GM10248 (cell line): ENCODE measurements at regions not wholly inside any gene's neighbourhood (a gene's known extent, or its start where the extent isn't known, plus 50 kb on each side); places are given as distances from the start of the nearest gene placed in this dataset.

ENCODE experiments used
- CTCF ChIA-PET: fragments of 300-600 bp; sonication (Branson Sonifier 250); formaldehyde crosslinking; extraction: SDS; loops from one replicate; lab custom pipeline; 2021; ENCODE audit warnings: antibody characterized with exemption; lab: Yijun Ruan, JAX
- POLR2A ChIA-PET: fragments of 350-650 bp; sonication (Branson Sonifier 250); formaldehyde crosslinking; extraction: SDS; loops from one replicate; lab custom pipeline; 2020; ENCODE audit warnings: antibody characterized with exemption; lab: Yijun Ruan, JAX
- DNase-seq: peaks from one replicate; pipeline ENCODE4 v3.0.0; 2012; ENCODE audit errors: extremely low spot score
- CTCF ChIP-seq: IDR thresholded peaks from 2 replicates; pipeline ENCODE4 v1.5.1; 2012; ENCODE audit warnings: mild to moderate bottlenecking, low read depth; ENCODE audit errors: extremely low read depth, missing control alignments, control extremely low read depth

GRCh38 chr2:128444121-128444771 is 125.6 kb upstream of the HS6ST1 start:
- POLR2A ChIA-PET, result no interaction called here
- CTCF ChIA-PET, result no interaction called here
- TF ChIP-seq CTCF, result no peak
- DNase-seq, result no peak

- no peak for TF ChIP-seq CTCF
- ChIA-PET POLR2A (no interaction called here), CTCF (interaction anchor here (1.3 kb wide), 1 partner anchor 18 kb away, joined by 3 read pairs; no protein-coding TSS in a partner anchor)
- DNase-seq, result no peak
Observed at GRCh38 chr2:128444816-128445522, 126.3 kb upstream of the HS6ST1 start.

- POLR2A ChIA-PET, result interaction anchor here (0.6 kb wide), 1 partner anchor 262 kb away, joined by 4 read pairs; no protein-coding TSS in a partner anchor
- no peak for TF ChIP-seq CTCF
- DNase-seq, result no peak
- CTCF ChIA-PET, result interaction anchor here (1.3 kb wide), 1 partner anchor 18 kb away, joined by 3 read pairs; no protein-coding TSS in a partner anchor
Observed at GRCh38 chr2:128445523-128445900, 126.8 kb upstream of the HS6ST1 start.

- ChIA-PET POLR2A (interaction anchor here (0.6 kb wide), 1 partner anchor 261 kb away, joined by 4 read pairs; no protein-coding TSS in a partner anchor), CTCF (interaction anchor here (1.3 kb wide), 1 partner anchor 19 kb away, joined by 3 read pairs; no protein-coding TSS in a partner anchor)
- DNase-seq, result no peak
- TF ChIP-seq CTCF, result no peak
Observed at GRCh38 chr2:128446049-128446873, 127.6 kb upstream of the HS6ST1 start.

- CTCF ChIA-PET, result no interaction called here
- DNase-seq, result no peak
- no peak for TF ChIP-seq CTCF
- POLR2A ChIA-PET, result no interaction called here
Observed at GRCh38 chr2:128446874-128447537, 128.3 kb upstream of the HS6ST1 start.
